NK-92 treated with Interleukin-12 subunit alpha and Interleukin-12 subunit beta, amount 100 ng/mL, for 24 hours (cell line): ENCODE measurements at regions not wholly inside any gene's neighbourhood (a gene's known extent, or its start where the extent isn't known, plus 50 kb on each side); places are given as distances from the start of the nearest gene placed in this dataset.

Experiments used
- DNase-seq: peaks from one replicate; lab custom pipeline; 2025; lab: John Stamatoyannopoulos, UW

DNA sequence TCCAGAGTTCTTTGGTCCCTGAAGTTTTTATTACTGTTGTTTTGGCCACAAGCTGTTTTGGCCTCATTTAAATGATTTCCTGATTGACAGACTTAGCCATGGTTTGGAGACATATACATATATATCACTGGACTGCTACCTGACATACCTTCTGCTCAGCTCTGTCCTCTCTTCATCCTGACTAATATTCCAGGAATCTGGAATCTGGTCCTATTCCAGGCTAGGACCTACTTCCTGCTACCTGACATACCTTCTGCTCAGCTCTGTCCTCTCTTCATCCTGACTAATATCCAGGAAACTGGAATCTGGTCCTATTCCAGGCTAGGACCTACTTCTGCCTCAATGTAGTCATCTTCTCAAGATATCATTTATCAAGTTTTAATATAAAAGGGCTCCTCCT, 724.4 kb upstream of the ROBO1 start:
- DNase-seq, result no peak

GRCh38 chr3:80472961-80473360, 705.2 kb upstream of the ROBO1 start:
- no peak for DNase-seq

DNA sequence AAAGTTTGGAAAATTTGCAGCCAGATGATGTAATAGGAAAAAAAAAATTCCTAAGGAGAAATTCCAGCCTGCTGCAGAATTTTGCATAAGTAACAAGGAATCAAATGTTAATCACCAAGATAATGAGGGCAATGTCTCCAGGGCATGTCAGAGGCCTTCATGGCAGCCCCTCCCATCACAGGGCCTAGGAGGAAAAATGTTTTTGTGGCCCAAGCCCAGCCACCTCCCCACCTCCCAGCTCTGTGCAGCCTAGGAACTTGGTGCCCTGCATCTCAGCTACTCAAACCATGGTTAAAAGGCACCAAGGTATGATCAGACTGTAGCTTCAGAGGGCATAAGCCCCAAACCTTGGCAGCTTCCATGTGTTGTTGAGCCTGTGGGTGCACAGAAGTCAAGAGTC, 704.7 kb upstream of the ROBO1 start:
- DNase-seq, result no peak

DNA sequence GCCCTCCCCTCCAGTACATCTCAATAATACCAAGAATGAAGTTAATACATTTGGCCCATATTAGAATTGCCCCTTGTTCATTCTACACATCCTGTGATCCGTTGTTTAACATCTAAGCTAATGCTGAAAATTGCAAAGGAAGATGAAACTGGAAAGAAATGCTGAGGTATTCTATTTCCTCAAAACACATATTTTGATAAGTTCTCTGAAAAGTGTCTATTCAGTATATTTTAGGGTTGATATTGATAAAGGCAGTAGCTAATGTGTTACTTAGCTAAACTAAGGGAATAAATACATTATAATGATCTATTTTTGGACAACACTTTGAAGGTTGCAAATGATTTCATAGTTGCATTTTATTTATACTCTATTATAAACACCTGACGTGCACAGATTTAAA, 702.6 kb upstream of the ROBO1 start:
- DNase-seq, result no peak

DNA sequence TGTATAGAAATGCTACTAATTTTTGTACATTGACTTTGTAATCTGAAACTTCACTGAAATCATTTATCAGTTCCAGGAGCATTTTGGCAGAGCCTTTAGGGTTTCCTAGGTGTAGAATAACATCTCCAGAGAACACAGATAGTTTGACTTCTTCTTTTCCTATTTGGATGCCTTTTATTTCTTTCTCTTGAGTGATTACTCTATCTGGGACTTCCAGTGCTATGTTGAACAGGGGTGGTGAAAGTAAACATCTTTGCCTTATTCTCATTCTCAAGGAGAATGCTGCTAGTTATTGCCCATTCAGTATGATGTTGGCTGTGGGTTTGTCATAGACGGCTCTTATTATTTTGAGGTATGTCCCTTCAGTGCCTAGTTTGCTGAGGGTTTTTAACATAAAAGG, 697.9 kb upstream of the ROBO1 start:
- no peak for DNase-seq

GRCh38 chr3:80451393-80451792, 683.6 kb upstream of the ROBO1 start:
- no peak for DNase-seq

- DNase-seq, result no peak
These were observed 677.8 kb upstream of the ROBO1 start for GRCh38 chr3:80445641-80446040.

DNA sequence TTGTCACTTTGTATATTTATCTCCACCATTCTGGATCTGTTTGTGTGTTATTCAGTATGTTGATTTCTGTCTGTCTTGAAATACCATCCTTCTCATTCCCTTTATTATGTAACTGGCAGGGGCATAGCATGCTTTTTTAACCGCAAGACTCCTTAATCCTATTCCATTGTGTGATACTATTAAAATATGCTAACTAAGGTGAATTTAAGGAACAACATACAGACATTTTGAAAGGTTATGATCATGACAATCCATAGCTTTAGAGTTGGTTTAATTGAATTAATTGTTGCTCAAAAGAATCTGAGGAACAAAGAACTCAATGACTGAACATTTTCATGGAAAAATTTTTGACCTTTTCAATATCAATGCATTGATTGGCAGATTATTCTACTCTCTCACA, 677.3 kb upstream of the ROBO1 start:
- no peak for DNase-seq

- no peak for DNase-seq
These were observed 671.7 kb upstream of the ROBO1 start for GRCh38 chr3:80439490-80439889.

DNA sequence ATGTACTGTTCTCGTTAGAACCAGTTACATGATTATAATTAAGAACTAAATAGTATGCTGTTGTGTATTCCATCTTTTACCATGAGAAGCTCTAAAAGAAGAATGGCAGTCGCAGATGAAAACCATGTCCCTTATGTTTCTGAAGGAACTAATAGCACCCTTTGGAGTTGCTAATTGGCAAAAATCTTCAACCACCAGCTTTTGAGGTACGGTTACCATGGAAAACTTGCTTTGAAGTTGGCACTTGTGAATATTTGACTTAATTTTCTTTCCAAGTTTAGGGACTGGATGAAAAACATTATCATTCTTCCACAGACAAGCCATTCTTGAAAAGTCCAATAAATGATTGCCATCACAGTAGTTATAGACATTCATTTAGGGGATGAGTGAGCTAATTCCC, 666.6 kb upstream of the ROBO1 start:
- DNase-seq, result no peak

GRCh38 chr3:80424951-80425350, 657.2 kb upstream of the ROBO1 start:
- no peak for DNase-seq

- DNase-seq, result no peak
These were observed 640.4 kb upstream of the ROBO1 start for GRCh38 chr3:80408030-80408721.

DNA sequence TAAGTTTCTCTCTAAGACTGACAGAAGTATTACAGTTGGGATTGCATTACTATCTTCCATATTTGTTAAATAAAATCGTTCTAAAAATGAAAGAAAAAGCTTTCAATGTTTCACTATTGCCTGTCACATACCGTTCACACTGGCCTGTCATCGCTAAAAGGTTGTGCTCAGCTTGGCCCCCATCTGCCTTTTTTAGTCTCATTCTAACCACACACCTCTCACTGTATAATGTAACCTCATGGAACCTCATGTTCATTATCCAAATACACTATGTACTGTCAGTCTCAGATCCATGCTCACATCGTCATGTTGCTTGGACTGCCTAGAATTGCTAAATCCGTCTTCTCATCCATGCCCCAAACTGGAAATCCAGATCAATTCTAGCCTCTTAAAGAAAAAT, 637.8 kb upstream of the ROBO1 start:
- no peak for DNase-seq

DNA sequence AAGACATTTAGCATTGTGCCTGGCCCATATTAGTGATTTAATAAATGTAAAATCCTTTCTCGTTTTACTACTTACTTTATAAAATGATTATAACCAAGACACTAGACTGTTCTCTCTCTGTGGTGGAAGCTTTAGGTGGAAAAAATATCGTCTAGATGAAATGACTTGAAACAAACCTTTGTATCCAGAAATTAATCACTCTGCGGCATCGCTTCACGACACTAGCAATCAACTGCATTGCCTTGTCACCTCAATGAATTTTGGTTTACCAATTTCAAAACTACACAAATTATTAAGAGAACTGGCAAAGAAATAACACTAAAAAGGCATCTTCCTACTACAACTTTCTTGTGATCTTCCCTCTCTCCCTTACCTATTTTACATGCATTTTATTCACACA, 627.2 kb upstream of the ROBO1 start:
- DNase-seq, result no peak

DNA sequence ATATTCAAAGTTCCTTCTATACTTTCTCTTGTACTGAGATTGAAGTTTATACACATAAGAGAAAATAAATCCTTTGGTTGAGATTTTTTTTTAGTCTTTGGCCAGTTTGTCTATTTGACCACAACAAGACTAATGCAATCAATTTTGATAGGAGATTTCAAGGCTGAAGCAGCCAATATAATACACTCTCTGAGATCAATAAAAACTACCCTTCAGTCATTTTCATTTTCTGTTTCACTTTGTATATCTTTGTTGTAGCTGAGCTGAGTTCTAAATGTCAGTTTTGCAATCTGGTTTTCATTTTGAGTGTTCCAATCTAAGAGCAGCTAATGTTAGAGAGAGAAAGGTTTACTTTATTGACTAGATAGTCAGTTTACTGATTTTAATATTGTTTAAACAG, 623.8 kb upstream of the ROBO1 start:
- no peak for DNase-seq

GRCh38 chr3:80384811-80385210, 617.0 kb upstream of the ROBO1 start:
- DNase-seq, result no peak

DNA sequence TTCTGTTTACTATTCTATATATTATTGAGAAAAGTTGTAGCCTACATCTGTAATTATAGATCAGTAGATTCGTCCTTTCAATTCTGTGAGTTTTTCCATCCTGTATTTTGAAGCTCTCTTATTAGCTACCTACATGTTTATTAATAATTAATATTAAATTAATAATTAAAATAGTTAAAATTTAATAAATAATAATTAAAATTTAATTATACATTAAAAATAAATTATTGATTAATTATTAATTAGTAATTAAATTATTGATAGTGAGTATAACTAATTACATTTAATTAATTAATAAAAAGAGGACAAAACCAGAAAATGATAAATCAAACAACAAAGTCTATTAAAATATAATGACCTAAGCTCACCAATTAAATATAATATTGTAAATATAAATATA, 606.6 kb upstream of the ROBO1 start:
- DNase-seq, result no peak

GRCh38 chr3:80368616-80369015, 600.8 kb upstream of the ROBO1 start:
- DNase-seq, result no peak

GRCh38 chr3:80366808-80367548, 599.2 kb upstream of the ROBO1 start:
- DNase-seq, result no peak

DNA sequence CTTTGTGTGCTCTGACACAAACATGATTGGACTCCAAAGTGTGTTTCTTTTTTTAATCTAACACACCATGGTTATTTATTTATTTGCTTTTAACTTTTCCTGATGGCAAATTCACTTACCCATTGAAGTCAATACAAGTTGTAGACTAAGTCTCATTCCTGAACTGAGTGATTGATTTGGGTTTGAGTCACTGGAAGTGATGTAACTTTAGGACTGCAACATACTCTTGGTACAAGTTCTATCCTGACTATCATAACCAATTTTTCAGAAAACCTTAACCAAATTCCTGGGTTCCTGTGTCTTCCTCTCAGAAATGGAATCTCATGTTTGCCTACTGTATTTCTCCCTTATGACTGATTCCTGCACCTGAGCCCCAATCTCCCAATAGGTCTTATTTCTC, 590.0 kb upstream of the ROBO1 start:
- DNase-seq, result no peak

DNA sequence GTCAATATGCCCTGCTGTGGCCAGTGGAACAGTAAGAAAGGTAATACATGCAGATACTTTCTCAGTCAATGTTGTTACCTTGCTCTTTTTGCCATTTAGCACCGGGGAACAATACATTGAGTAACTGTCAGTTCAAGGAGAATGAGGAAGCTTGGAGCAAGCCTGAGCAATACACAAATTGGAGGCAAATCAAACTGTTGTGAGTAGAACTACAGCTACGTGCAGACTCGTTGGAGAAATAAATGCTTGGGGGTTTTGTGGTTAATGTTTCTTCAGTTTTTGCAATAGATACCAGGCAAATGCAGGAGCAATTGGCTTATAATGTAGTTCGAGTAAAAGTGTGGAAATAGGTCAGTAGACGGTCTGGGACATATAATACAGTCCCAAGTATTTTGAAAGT, 587.3 kb upstream of the ROBO1 start:
- DNase-seq, result no peak

- DNase-seq, result no peak
These were observed 583.4 kb upstream of the ROBO1 start for GRCh38 chr3:80351201-80351600.

DNA sequence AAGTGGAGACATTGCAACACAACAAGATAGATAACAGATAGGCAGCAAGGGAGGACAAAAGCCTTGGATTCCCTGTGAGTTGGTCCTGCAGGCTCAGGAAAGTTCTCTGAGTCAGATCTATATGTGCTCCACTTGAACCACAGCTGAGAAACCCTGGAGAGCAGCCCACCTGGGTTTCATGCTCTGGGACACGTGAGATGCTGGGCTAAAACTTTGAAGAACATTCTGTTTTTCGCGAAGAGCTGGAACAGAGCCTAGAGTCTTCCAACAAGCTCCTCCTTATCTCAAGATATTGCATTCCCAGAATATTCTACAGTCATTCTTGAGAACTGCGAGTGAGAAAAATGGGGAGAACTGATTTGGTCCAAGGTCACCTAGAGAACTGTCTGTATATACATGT, 583.0 kb upstream of the ROBO1 start:
- no peak for DNase-seq

GRCh38 chr3:80338366-80338765, 570.6 kb upstream of the ROBO1 start:
- DNase-seq, result no peak
